HEK293 (cell line): ENCODE measurements at regions not wholly inside any gene's neighbourhood (a gene's known extent, or its start where the extent isn't known, plus 50 kb on each side); places are given as distances from the start of the nearest gene placed in this dataset.

Experiments
- CTCF ChIA-PET: fragments of 350-600 bp; formaldehyde crosslinking; extraction: SDS; loops from one replicate; lab custom pipeline; 2021; ENCODE audit warnings: antibody characterized with exemption; lab: Yijun Ruan, JAX
- POLR2A ChIA-PET: fragments of 300-600 bp; formaldehyde crosslinking; extraction: SDS; loops from one replicate; lab custom pipeline; 2020; ENCODE audit warnings: antibody characterized with exemption, inconsistent platforms; lab: Yijun Ruan, JAX
- H3K27ac ChIP-seq: fragments of 200-500 bp; sonication (Bioruptor generic); 2 replicates; pipeline ENCODE4 v1.5.1; 2014; ENCODE audit warnings: low read depth, low read length, control low read depth, inconsistent platforms; ENCODE audit errors: extremely low read depth
- H3K36me3 ChIP-seq, 2 experiments: fragments of 200-500 bp in 1 of 2; sonication (Bioruptor generic) in 1 of 2; 1 replicate in 1 of 2; 2 replicates in 1 of 2; pipeline ENCODE4 v1.5.1; 2014 to 2017; ENCODE audit warnings: inconsistent platforms in 2 of 2, low read length in 2 of 2; ENCODE audit not compliant: control insufficient read depth in 2 of 2, insufficient read depth in 1 of 2
- H3K4me1 ChIP-seq: fragments of 200-500 bp; sonication (Bioruptor generic); 2 replicates; pipeline ENCODE4 v1.5.1; 2014; ENCODE audit warnings: mild to moderate bottlenecking, low read length, inconsistent platforms; ENCODE audit not compliant: control insufficient read depth, insufficient read depth
- H3K4me3 ChIP-seq: 2 replicates; pipeline ENCODE4 v1.5.1; 2011; ENCODE audit warnings: low read depth, mild to moderate bottlenecking, control low read depth, low read length, moderate library complexity
- H3K9me3 ChIP-seq: fragments of 200-500 bp; sonication (Bioruptor generic); 2 replicates; pipeline ENCODE4 v1.5.1; 2014; ENCODE audit warnings: low read depth, low read length, inconsistent platforms; ENCODE audit not compliant: control insufficient read depth, insufficient read depth
- FEZF1 ChIP-seq: fragments of 450-650 bp; formaldehyde crosslinking; IDR thresholded peaks from 2 replicates; pipeline ENCODE4 v1.5.1; 2016; ENCODE audit warnings: missing biosample characterization, missing genetic modification characterization
- PRDM2 ChIP-seq: fragments of 450-650 bp; formaldehyde crosslinking; IDR thresholded peaks from 2 replicates; pipeline ENCODE4 v1.5.1; 2016; ENCODE audit warnings: missing biosample characterization, missing genetic modification characterization, borderline replicate concordance
- ZBTB11 ChIP-seq: fragments of 450-650 bp; formaldehyde crosslinking; conservative IDR thresholded peaks from 2 replicates; pipeline ENCODE4 v1.5.1; 2016; ENCODE audit warnings: low read depth, missing biosample characterization, missing genetic modification characterization
- ZBTB17 ChIP-seq: fragments of 450-650 bp; formaldehyde crosslinking; IDR thresholded peaks from 2 replicates; pipeline ENCODE4 v1.5.1; 2016; ENCODE audit warnings: missing biosample characterization, missing genetic modification characterization
- ZBTB44 ChIP-seq: fragments of 450-650 bp; IDR thresholded peaks from 2 replicates; pipeline ENCODE4 v1.5.1; 2018; ENCODE audit warnings: missing biosample characterization, mild to moderate bottlenecking, missing genetic modification characterization
- ZBTB6 ChIP-seq: fragments of 450-650 bp; formaldehyde crosslinking; IDR thresholded peaks from 2 replicates; pipeline ENCODE4 v1.5.1; 2017; ENCODE audit warnings: missing biosample characterization, missing genetic modification characterization
- ZNF132 ChIP-seq: fragments of 450-650 bp; formaldehyde crosslinking; IDR thresholded peaks from 2 replicates; pipeline ENCODE4 v1.5.1; 2017; ENCODE audit warnings: missing biosample characterization, missing genetic modification characterization, borderline replicate concordance
- ZNF133 ChIP-seq: fragments of 450-650 bp; formaldehyde crosslinking; IDR thresholded peaks from 2 replicates; pipeline ENCODE4 v1.5.1; 2016; ENCODE audit warnings: missing biosample characterization, missing genetic modification characterization
- ZNF174 ChIP-seq: fragments of 450-650 bp; formaldehyde crosslinking; IDR thresholded peaks from 2 replicates; pipeline ENCODE4 v1.5.0; 2017; ENCODE audit warnings: missing biosample characterization, mild to moderate bottlenecking, missing genetic modification characterization
- ZNF394 ChIP-seq: fragments of 450-650 bp; formaldehyde crosslinking; IDR thresholded peaks from 2 replicates; pipeline ENCODE4 v1.5.1; 2016; ENCODE audit warnings: missing biosample characterization, missing genetic modification characterization, mild to moderate bottlenecking, moderate library complexity, borderline replicate concordance
- ZNF488 ChIP-seq: fragments of 450-650 bp; formaldehyde crosslinking; IDR thresholded peaks from 2 replicates; pipeline ENCODE4 v1.5.1; 2016; ENCODE audit warnings: missing biosample characterization, missing genetic modification characterization
- ZNF518A ChIP-seq: fragments of 450-650 bp; formaldehyde crosslinking; conservative IDR thresholded peaks from 2 replicates; pipeline ENCODE4 v1.5.1; 2016; ENCODE audit warnings: low read depth, missing biosample characterization, missing genetic modification characterization
- ZNF626 ChIP-seq: fragments of 450-650 bp; sonication (Bioruptor Pico); formaldehyde crosslinking; IDR thresholded peaks from 2 replicates; pipeline ENCODE4 v1.5.1; 2018; ENCODE audit warnings: missing biosample characterization, missing genetic modification characterization, inconsistent platforms
- ZNF660 ChIP-seq: fragments of 450-650 bp; IDR thresholded peaks from 2 replicates; pipeline ENCODE4 v1.5.1; 2018; ENCODE audit warnings: missing biosample characterization, mild to moderate bottlenecking, missing genetic modification characterization
- ZNF664 ChIP-seq: fragments of 450-650 bp; formaldehyde crosslinking; IDR thresholded peaks from 2 replicates; pipeline ENCODE4 v1.5.1; 2016; ENCODE audit warnings: missing biosample characterization, missing genetic modification characterization
- ZNF747 ChIP-seq: fragments of 450-650 bp; formaldehyde crosslinking; IDR thresholded peaks from 2 replicates; pipeline ENCODE4 v1.5.1; 2016; ENCODE audit warnings: missing biosample characterization, missing genetic modification characterization

- ChIA-PET POLR2A (no interaction called here), CTCF (no interaction called here)
- Histone ChIP-seq H3K9me3 (no peaks in the 10 kb centered on the region), H3K4me1 (no peaks in the 10 kb centered on the region), H3K36me3 (no peaks in the 10 kb centered on the region), H3K4me3 (no peak overlapping the region), H3K27ac (no peak overlapping the region)
- no peak for TF ChIP-seq ZNF626
- TF ChIP-seq ZNF664 (tag by site-specific recombination) = no peak
- TF ChIP-seq ZNF660 (tag by site-specific recombination) = no peak
- TF ChIP-seq ZNF747 (tag by site-specific recombination) = no peak
- no peak for TF ChIP-seq ZBTB44 (tag by site-specific recombination)
Measured at GRCh38 chr4:177945268-177945667, 503.0 kb upstream of the AGA start.

- CTCF ChIA-PET = interaction anchor here (0.6 kb wide), 1 partner anchor 1361 kb away, joined by 3 read pairs; no protein-coding TSS in a partner anchor
- Histone ChIP-seq H3K27ac (no peak overlapping the region), H3K4me1 (no peaks in the 10 kb centered on the region), H3K9me3 (no peaks in the 10 kb centered on the region), H3K4me3 (no peak overlapping the region), H3K36me3 (no peaks in the 10 kb centered on the region)
- POLR2A ChIA-PET = no interaction called here
- no peak for TF ChIP-seq ZBTB6
- TF ChIP-seq PRDM2 (tag by site-specific recombination) = no peak
- no peak for TF ChIP-seq ZNF132
- no peak for TF ChIP-seq FEZF1 (tag by site-specific recombination)
- no peak for TF ChIP-seq ZBTB17 (tag by site-specific recombination)
- no peak for TF ChIP-seq ZNF133
- TF ChIP-seq ZNF394 (tag by site-specific recombination) = no peak
- no peak for TF ChIP-seq ZNF174 (tag by site-specific recombination)
- TF ChIP-seq ZBTB11 = no peak
- TF ChIP-seq ZNF488 (tag by site-specific recombination) = no peak
- TF ChIP-seq ZNF518A = no peak
Measured at GRCh38 chr4:177947607-177948006, 505.4 kb upstream of the AGA start.
